GM23248 (cell line): ENCODE measurements at regions not wholly inside any gene's neighbourhood (a gene's known extent, or its start where the extent isn't known, plus 50 kb on each side); places are given as distances from the start of the nearest gene placed in this dataset.

Source experiments
- DNase-seq: peaks from one replicate; pipeline ENCODE4 v3.0.0-alpha.2; 2015
- H2AFZ ChIP-seq: fragments of 200-600 bp; sonication (generic); 2 replicates; pipeline ENCODE4 v1.6.1; 2016; ENCODE audit warnings: antibody characterized with exemption
- H3F3A ChIP-seq: fragments of 200-600 bp; sonication (generic); 2 replicates; pipeline ENCODE4 v1.6.1; 2016; ENCODE audit warnings: mild to moderate bottlenecking, antibody characterized with exemption, mixed run types; ENCODE audit not compliant: insufficient read depth
- H3K27ac ChIP-seq: fragments of 200-600 bp; sonication (generic); 2 replicates; pipeline ENCODE4 v1.5.1; 2016; ENCODE audit warnings: mild to moderate bottlenecking
- H3K27me3 ChIP-seq: fragments of 200-600 bp; sonication (generic); replicated peaks from 2 replicates; pipeline ENCODE4 v1.6.1; 2016; ENCODE audit warnings: mild to moderate bottlenecking; ENCODE audit not compliant: insufficient read depth
- H3K36me3 ChIP-seq: fragments of 200-600 bp; sonication (generic); 2 replicates; pipeline ENCODE4 v1.6.1; 2016; ENCODE audit warnings: low read depth, mild to moderate bottlenecking
- H3K4me1 ChIP-seq: fragments of 200-600 bp; sonication (generic); 2 replicates; pipeline ENCODE4 v1.6.1; 2016; ENCODE audit warnings: mild to moderate bottlenecking; ENCODE audit not compliant: insufficient read depth
- H3K4me2 ChIP-seq: fragments of 200-600 bp; sonication (generic); one replicate; pipeline ENCODE4 v1.6.1; 2016; ENCODE audit warnings: mild to moderate bottlenecking; ENCODE audit not compliant: unreplicated experiment
- H3K4me3 ChIP-seq: fragments of 200-600 bp; sonication (generic); 2 replicates; pipeline ENCODE4 v1.5.1; 2016; ENCODE audit warnings: mild to moderate bottlenecking
- H3K79me2 ChIP-seq: fragments of 200-600 bp; sonication (generic); 2 replicates; pipeline ENCODE4 v1.6.1; 2016; ENCODE audit warnings: mild to moderate bottlenecking; ENCODE audit not compliant: insufficient read depth
- H3K9ac ChIP-seq: fragments of 200-600 bp; sonication (generic); 2 replicates; pipeline ENCODE4 v1.6.1; 2016; ENCODE audit warnings: mild to moderate bottlenecking
- H3K9me2 ChIP-seq: fragments of 200-600 bp; sonication (generic); 2 replicates; pipeline ENCODE4 v1.6.1; 2016; ENCODE audit warnings: mixed run types, mild to moderate bottlenecking, moderate library complexity; ENCODE audit not compliant: insufficient read depth
- H3K9me3 ChIP-seq: fragments of 200-600 bp; sonication (generic); one replicate; pipeline ENCODE4 v1.6.1; 2017; ENCODE audit warnings: low read depth
- H4K20me1 ChIP-seq: fragments of 200-600 bp; sonication (generic); 2 replicates; pipeline ENCODE4 v1.6.0; 2016; ENCODE audit not compliant: insufficient read depth
- EZH2 ChIP-seq: fragments of 200-600 bp; sonication (generic); IDR thresholded peaks from 2 replicates; pipeline ENCODE4 v1.6.1; 2018; ENCODE audit warnings: antibody characterized with exemption, mild to moderate bottlenecking; ENCODE audit not compliant: insufficient read depth, poor library complexity, severe bottlenecking
- EZH2phosphoT487 ChIP-seq: fragments of 200-600 bp; sonication (generic); IDR thresholded peaks from 2 replicates; pipeline ENCODE4 v1.6.1; 2018; ENCODE audit warnings: antibody characterized with exemption, moderate library complexity, mild to moderate bottlenecking, low read depth; ENCODE audit not compliant: insufficient read depth
- WGBS, 2 experiments: methylation state at CpG; one replicate each; pipeline ENCODE4 v1.1.6; 2015 to 2017; ENCODE audit warnings: low lambda C conversion rate in 2 of 2, low coverage in 1 of 2; ENCODE audit errors: missing lambda C conversion rate in 2 of 2; 5-methylcytosine and 5-hydroxymethylcytosine counted together
- in situ Hi-C: fragments of 300-500 bp; cut with MboI; formaldehyde crosslinking; loops from 2 replicates; pipeline ENCODE4 v1.15.0; 2020

DNA sequence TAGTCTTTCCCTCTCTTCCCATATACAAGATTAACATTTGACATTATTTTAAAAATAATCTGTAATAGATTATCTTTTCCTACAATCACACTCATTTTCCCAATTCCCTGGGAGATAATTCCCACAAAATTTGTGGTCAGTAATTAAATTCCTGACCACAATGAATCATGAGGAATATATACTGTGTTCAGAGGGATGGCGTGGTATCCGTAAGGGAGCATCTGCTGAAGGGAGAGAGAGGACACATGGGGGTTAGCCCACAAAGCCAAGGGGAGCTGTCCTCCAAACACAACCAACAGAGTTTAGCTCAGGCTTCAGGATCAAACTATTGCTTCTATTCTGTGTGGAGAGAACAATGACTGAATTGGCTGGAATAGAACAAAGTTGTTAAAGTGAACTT, 57.1 kb upstream of the PPP2R5A start:
- in situ Hi-C loops = loop anchor here (5.0 kb wide), 1 partner anchor 46 kb away; no protein-coding TSS in a partner anchor
- Histone ChIP-seq H3K9ac (no peak overlapping the region), H3K79me2 (no peaks in the 10 kb centered on the region), H3K4me2 (no peak overlapping the region), H3K36me3 (no peaks in the 10 kb centered on the region), H3K9me3 (no peaks in the 10 kb centered on the region), H3K4me3 (no peak overlapping the region), H3K9me2 (no peaks in the 10 kb centered on the region), H3F3A (no peaks in the 10 kb centered on the region), H4K20me1 (no peaks in the 10 kb centered on the region), H3K4me1 (peaks cover 11% of the 10 kb centered on the region), H2AFZ (no peak overlapping the region), H3K27me3 (no peaks in the 10 kb centered on the region), H3K27ac (no peak overlapping the region)
- DNase-seq = no peak
- TF ChIP-seq EZH2 (no peak), EZH2phosphoT487 (no peak)
- WGBS, 2 experiments = 65 to 80% methylated on average over 2 of the region's 2 CpGs

DNA sequence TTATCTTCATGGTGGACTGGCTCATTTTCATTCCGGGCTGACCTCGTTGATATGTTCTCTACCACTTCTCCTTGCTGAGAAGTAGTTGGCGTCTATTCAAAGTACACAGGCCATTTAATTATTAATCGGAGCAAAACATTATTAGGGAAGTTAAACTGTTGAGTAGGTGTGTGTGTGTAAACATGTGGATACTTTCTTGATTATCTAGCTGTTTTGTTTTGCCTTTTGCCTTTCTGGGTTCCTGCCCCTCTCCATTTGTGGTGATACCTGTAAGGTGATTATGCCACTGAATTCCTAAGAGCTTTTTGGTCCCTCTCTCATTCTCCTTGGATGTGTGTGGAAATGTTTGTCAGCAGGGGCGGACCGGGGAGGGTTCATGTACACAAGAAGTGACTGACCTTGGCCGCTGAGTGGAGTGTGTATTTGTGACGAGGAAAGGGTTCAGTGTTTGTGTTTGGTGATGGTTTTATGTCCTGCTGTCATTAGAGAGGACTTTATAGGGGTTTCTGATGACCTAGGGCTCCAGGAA, 56.6 kb upstream of the PPP2R5A start:
- H3K4me1 ChIP-seq = peaks cover 13% of the 10 kb centered on the region
- no peak overlapping the region for H3K9ac ChIP-seq
- no peaks in the 10 kb centered on the region for H3K9me2 ChIP-seq
- H3K27me3 ChIP-seq = no peaks in the 10 kb centered on the region
- H3F3A ChIP-seq = no peaks in the 10 kb centered on the region
- no peaks in the 10 kb centered on the region for H4K20me1 ChIP-seq
- no peak for DNase-seq
- WGBS, 2 experiments = 88 to 92% methylated on average over 8 of the region's 8 CpGs
- no peaks in the 10 kb centered on the region for H3K79me2 ChIP-seq
- no peaks in the 10 kb centered on the region for H3K9me3 ChIP-seq
- TF ChIP-seq EZH2 = no peak
- TF ChIP-seq EZH2phosphoT487 = no peak
- H3K4me3 ChIP-seq = no peak overlapping the region
- no peaks in the 10 kb centered on the region for H3K36me3 ChIP-seq
- H3K4me2 ChIP-seq = peak overlapping the region; percentile 10
- in situ Hi-C loops = loop anchor here (5.0 kb wide), 1 partner anchor 46 kb away; no protein-coding TSS in a partner anchor
- H2AFZ ChIP-seq = no peak overlapping the region
- no peak overlapping the region for H3K27ac ChIP-seq

- in situ Hi-C loops = loop anchor here (5.0 kb wide), 1 partner anchor 47 kb away; no protein-coding TSS in a partner anchor
- no peak overlapping the region for H3K27ac ChIP-seq
- peaks cover 22% of the 10 kb centered on the region for H3K4me1 ChIP-seq
- no peak overlapping the region for H3K9ac ChIP-seq
- H3K27me3 ChIP-seq = no peaks in the 10 kb centered on the region
- H3K4me2 ChIP-seq = peak overlapping the region; percentile 10
- no peak overlapping the region for H3K4me3 ChIP-seq
- H3F3A ChIP-seq = no peaks in the 10 kb centered on the region
- WGBS, 2 experiments = 3% methylated on average over 2 of the region's 2 CpGs
- no peaks in the 10 kb centered on the region for H3K9me2 ChIP-seq
- H4K20me1 ChIP-seq = no peaks in the 10 kb centered on the region
- H3K79me2 ChIP-seq = no peaks in the 10 kb centered on the region
- peak; percentile 92 for DNase-seq
- no peaks in the 10 kb centered on the region for H3K36me3 ChIP-seq
- no peak overlapping the region for H2AFZ ChIP-seq
- TF ChIP-seq EZH2phosphoT487 = no peak
- TF ChIP-seq EZH2 = no peak
- no peaks in the 10 kb centered on the region for H3K9me3 ChIP-seq
These were observed 55.6 kb upstream of the PPP2R5A start for GRCh38 chr1:212229654-212230053.

GRCh38 chr1:212230329-212230728, 54.9 kb upstream of the PPP2R5A start:
- DNase-seq = no peak
- no peak overlapping the region for H2AFZ ChIP-seq
- in situ Hi-C loops = no loop called here
- H3K4me3 ChIP-seq = no peak overlapping the region
- no peak overlapping the region for H3K27ac ChIP-seq
- peaks cover 6% of the 10 kb centered on the region for H3F3A ChIP-seq
- H3K9me3 ChIP-seq = no peaks in the 10 kb centered on the region
- no peaks in the 10 kb centered on the region for H3K27me3 ChIP-seq
- no peaks in the 10 kb centered on the region for H3K79me2 ChIP-seq
- peaks cover 28% of the 10 kb centered on the region for H3K4me1 ChIP-seq
- H3K9me2 ChIP-seq = no peaks in the 10 kb centered on the region
- WGBS, 2 experiments = 94 to 95% methylated on average over 3 of the region's 3 CpGs
- no peaks in the 10 kb centered on the region for H3K36me3 ChIP-seq
- no peak for TF ChIP-seq EZH2
- TF ChIP-seq EZH2phosphoT487 = no peak
- H4K20me1 ChIP-seq = no peaks in the 10 kb centered on the region
- no peak overlapping the region for H3K9ac ChIP-seq
- no peak overlapping the region for H3K4me2 ChIP-seq
